ENCODE measurements at regions not wholly inside any gene's neighbourhood (a gene's known extent, or its start where the extent isn't known, plus 50 kb on each side); places are given as distances from the start of the nearest gene placed in this dataset.

DNA sequence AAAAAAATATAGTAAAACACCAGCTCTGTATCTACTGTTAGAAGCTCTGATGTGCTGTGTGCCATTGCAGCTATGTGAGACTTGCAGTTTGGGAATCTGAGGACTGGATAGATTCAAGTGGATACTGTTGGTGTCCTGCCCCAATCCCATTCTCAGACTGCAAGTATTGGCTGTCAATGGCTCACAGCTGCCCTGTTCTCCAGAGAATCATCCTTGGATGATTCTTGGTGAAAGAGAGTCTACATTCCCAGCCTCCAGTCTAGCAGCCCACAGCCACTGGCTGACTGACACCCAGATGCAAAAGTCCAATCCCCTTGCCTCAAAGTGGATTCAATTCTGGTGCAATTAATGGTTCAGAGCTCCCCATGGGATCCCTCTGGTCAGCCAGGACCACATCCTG, 206.1 kb upstream of the MTNR1B start:
- no peaks in the 10 kb centered on the region for H3K36me3 ChIP-seq (ENCODE audit: control insufficient read depth, insufficient read depth, low read length)
- in situ Hi-C loops (cut with HindIII; ENCODE audit: low pct_unique_long_range_greater_than_20kb, low sequenced_read_pairs): no loop called here
- ChIA-PET POLR2A (no interaction called here), CTCF (no interaction called here)
- intact Hi-C loops (cut with micrococcal nuclease; ENCODE audit: unreplicated experiment): no loop called here
- no TSS peak for BruUV-seq (replicated peaks)
- H3K9me3 ChIP-seq (ENCODE audit: control insufficient read depth, insufficient read depth, low read depth, low read length): no peaks in the 10 kb centered on the region
- TF ChIP-seq POLR2AphosphoS5 (IDR thresholded peaks at IDR 0.05; ENCODE audit: low read depth, low read length) (no peak), TCF7L2 (IDR thresholded peaks at IDR 0.05; ENCODE audit: low read depth, low read length) (no peak), SIN3A (IDR thresholded peaks at IDR 0.05; ENCODE audit: borderline replicate concordance, insufficient read depth, low read depth, low read length) (no peak)
- TF ChIP-seq, protein P1, sequence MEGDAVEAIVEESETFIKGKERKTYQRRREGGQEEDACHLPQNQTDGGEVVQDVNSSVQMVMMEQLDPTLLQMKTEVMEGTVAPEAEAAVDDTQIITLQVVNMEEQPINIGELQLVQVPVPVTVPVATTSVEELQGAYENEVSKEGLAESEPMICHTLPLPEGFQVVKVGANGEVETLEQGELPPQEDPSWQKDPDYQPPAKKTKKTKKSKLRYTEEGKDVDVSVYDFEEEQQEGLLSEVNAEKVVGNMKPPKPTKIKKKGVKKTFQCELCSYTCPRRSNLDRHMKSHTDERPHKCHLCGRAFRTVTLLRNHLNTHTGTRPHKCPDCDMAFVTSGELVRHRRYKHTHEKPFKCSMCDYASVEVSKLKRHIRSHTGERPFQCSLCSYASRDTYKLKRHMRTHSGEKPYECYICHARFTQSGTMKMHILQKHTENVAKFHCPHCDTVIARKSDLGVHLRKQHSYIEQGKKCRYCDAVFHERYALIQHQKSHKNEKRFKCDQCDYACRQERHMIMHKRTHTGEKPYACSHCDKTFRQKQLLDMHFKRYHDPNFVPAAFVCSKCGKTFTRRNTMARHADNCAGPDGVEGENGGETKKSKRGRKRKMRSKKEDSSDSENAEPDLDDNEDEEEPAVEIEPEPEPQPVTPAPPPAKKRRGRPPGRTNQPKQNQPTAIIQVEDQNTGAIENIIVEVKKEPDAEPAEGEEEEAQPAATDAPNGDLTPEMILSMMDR (IDR thresholded peaks at IDR 0.05): no peak
- TF ChIP-seq, protein P2, sequence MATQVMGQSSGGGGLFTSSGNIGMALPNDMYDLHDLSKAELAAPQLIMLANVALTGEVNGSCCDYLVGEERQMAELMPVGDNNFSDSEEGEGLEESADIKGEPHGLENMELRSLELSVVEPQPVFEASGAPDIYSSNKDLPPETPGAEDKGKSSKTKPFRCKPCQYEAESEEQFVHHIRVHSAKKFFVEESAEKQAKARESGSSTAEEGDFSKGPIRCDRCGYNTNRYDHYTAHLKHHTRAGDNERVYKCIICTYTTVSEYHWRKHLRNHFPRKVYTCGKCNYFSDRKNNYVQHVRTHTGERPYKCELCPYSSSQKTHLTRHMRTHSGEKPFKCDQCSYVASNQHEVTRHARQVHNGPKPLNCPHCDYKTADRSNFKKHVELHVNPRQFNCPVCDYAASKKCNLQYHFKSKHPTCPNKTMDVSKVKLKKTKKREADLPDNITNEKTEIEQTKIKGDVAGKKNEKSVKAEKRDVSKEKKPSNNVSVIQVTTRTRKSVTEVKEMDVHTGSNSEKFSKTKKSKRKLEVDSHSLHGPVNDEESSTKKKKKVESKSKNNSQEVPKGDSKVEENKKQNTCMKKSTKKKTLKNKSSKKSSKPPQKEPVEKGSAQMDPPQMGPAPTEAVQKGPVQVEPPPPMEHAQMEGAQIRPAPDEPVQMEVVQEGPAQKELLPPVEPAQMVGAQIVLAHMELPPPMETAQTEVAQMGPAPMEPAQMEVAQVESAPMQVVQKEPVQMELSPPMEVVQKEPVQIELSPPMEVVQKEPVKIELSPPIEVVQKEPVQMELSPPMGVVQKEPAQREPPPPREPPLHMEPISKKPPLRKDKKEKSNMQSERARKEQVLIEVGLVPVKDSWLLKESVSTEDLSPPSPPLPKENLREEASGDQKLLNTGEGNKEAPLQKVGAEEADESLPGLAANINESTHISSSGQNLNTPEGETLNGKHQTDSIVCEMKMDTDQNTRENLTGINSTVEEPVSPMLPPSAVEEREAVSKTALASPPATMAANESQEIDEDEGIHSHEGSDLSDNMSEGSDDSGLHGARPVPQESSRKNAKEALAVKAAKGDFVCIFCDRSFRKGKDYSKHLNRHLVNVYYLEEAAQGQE (IDR thresholded peaks at IDR 0.05; ENCODE audit: insufficient read depth in 1 of 2, low read depth in 2 of 2, low read length in 1 of 2): no peak
- DNase-seq (ENCODE audit: low read depth, low spot score): no peak
- no peak overlapping the region for H3K4me3 ChIP-seq (ENCODE audit: low read depth in 2 of 2, low read length in 2 of 2)
- H3K27me3 ChIP-seq (ENCODE audit: control insufficient read depth, insufficient read depth, low read length): no peaks in the 10 kb centered on the region
- H3K4me1 ChIP-seq (ENCODE audit: control insufficient read depth, insufficient read depth, low read length): no peaks in the 10 kb centered on the region
- no peak overlapping the region for H3K27ac ChIP-seq (ENCODE audit: low read length)
- ATAC-seq: no peak

DNA sequence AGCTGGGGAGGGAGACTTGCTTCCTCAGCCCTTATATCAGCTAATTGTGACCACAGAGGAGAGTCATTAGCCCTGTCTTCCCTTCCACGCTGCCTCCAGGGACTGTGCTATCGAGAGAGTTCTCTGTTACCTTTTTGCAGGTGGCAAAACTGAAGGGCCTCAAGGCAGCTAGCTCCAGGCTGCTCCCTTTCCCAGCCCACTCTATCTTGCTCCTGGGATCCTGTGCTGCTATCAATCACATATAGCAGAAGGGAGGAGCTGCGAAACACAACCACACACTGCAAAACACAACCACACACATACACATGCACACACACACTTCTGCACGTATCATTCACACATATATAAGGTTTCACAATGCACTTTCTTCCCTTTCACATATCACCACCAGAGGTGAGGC, 205.3 kb upstream of the MTNR1B start:
- Histone ChIP-seq H3K9me3 (ENCODE audit: control insufficient read depth, insufficient read depth, low read depth, low read length) (no peaks in the 10 kb centered on the region), H3K4me3 (ENCODE audit: low read depth in 2 of 2, low read length in 2 of 2) (no peak overlapping the region), H3K36me3 (ENCODE audit: control insufficient read depth, insufficient read depth, low read length) (no peaks in the 10 kb centered on the region), H3K27ac (ENCODE audit: low read length) (no peak overlapping the region), H3K4me1 (ENCODE audit: control insufficient read depth, insufficient read depth, low read length) (no peaks in the 10 kb centered on the region), H3K27me3 (ENCODE audit: control insufficient read depth, insufficient read depth, low read length) (no peaks in the 10 kb centered on the region)
- ATAC-seq: no peak
- POLR2A ChIA-PET: no interaction called here
- TF ChIP-seq TCF7L2 (IDR thresholded peaks at IDR 0.05; ENCODE audit: low read depth, low read length): no peak
- TF ChIP-seq POLR2AphosphoS5 (IDR thresholded peaks at IDR 0.05; ENCODE audit: low read depth, low read length): no peak
- TF ChIP-seq SIN3A (IDR thresholded peaks at IDR 0.05; ENCODE audit: borderline replicate concordance, insufficient read depth, low read depth, low read length): no peak
- TF ChIP-seq, protein P1 (IDR thresholded peaks at IDR 0.05): no peak
- TF ChIP-seq, protein P2 (IDR thresholded peaks at IDR 0.05; ENCODE audit: insufficient read depth in 1 of 2, low read depth in 2 of 2, low read length in 1 of 2): no peak
- BruUV-seq (replicated peaks): no TSS peak
- in situ Hi-C loops (cut with HindIII; ENCODE audit: low pct_unique_long_range_greater_than_20kb, low sequenced_read_pairs): no loop called here
- intact Hi-C loops (cut with micrococcal nuclease; ENCODE audit: unreplicated experiment): no loop called here
- DNase-seq (ENCODE audit: low read depth, low spot score): no peak
- CTCF ChIA-PET: no interaction called here

Measured in Panc1 (cell line).